Hippocampal formation (tissue), 2 donors: ENCODE measurements at regions not wholly inside any gene's neighbourhood (a gene's known extent, or its start where the extent isn't known, plus 50 kb on each side); places are given as distances from the start of the nearest gene placed in this dataset.
"Not testable (repeated sequence)": the region's sequence is repeated elsewhere in the genome, so short reads cannot be mapped to it uniquely, and the experiment has no call there.

Source experiments
- DNase-seq, 2 donors: peaks; one replicate each; lab custom pipeline; 2025; lab: John Stamatoyannopoulos, UW

- no peak for DNase-seq
Observed at GRCh38 chr9:115668521-115668920, 485.1 kb upstream of the PAPPA start.

- DNase-seq = no peak
Observed at GRCh38 chr9:115671236-115671962, 482.2 kb upstream of the PAPPA start.

GRCh38 chr9:115671963-115672305 is 481.7 kb upstream of the PAPPA start:
- DNase-seq = no peak

GRCh38 chr9:115672477-115673316 is 480.9 kb upstream of the PAPPA start:
- DNase-seq = no peak

- no peak for DNase-seq
Observed at GRCh38 chr9:115673599-115673998, 480.0 kb upstream of the PAPPA start.

GRCh38 chr9:115674091-115674490 is 479.5 kb upstream of the PAPPA start:
- DNase-seq = no peak

GRCh38 chr9:115675834-115676233 is 477.8 kb upstream of the PAPPA start:
- DNase-seq = no peak

- DNase-seq = no peak
Observed at GRCh38 chr9:115680231-115680630, 473.4 kb upstream of the PAPPA start.

- no peak for DNase-seq
Observed at GRCh38 chr9:115681585-115681984, 472.0 kb upstream of the PAPPA start.

- DNase-seq = no peak
Observed at GRCh38 chr9:115686069-115686468, 467.5 kb upstream of the PAPPA start.

- DNase-seq = no peak
Observed at GRCh38 chr9:115687356-115687755, 466.2 kb upstream of the PAPPA start.

GRCh38 chr9:115689331-115689730 is 464.3 kb upstream of the PAPPA start:
- no peak for DNase-seq

- no peak for DNase-seq
Observed at GRCh38 chr9:115690786-115691496, 462.6 kb upstream of the PAPPA start.

GRCh38 chr9:115691693-115692092 is 461.9 kb upstream of the PAPPA start:
- no peak for DNase-seq

GRCh38 chr9:115692868-115693267 is 460.7 kb upstream of the PAPPA start:
- DNase-seq = not testable (repeated sequence)

- no peak for DNase-seq
Observed at GRCh38 chr9:115694014-115694413, 459.6 kb upstream of the PAPPA start.

GRCh38 chr9:115694991-115695390 is 458.6 kb upstream of the PAPPA start:
- no peak for DNase-seq

- DNase-seq = no peak
Observed at GRCh38 chr9:115712981-115713380, 440.6 kb upstream of the PAPPA start.

- DNase-seq = peak in 1 of 2 donors; percentile 25
Observed at GRCh38 chr9:115715666-115716065, 437.9 kb upstream of the PAPPA start.

GRCh38 chr9:115717298-115717697 is 436.3 kb upstream of the PAPPA start:
- no peak for DNase-seq

GRCh38 chr9:115717711-115718173 is 435.8 kb upstream of the PAPPA start:
- no peak for DNase-seq

GRCh38 chr9:115730396-115730795 is 423.2 kb upstream of the PAPPA start:
- DNase-seq = no peak

- DNase-seq = no peak
Observed at GRCh38 chr9:115730845-115731244, 422.7 kb upstream of the PAPPA start.
